ENCODE measurements at regions not wholly inside any gene's neighbourhood (a gene's known extent, or its start where the extent isn't known, plus 50 kb on each side); places are given as distances from the start of the nearest gene placed in this dataset.
"Not testable (repeated sequence)": the region's sequence is repeated elsewhere in the genome, so short reads cannot be mapped to it uniquely, and the experiment has no call there.

DNA sequence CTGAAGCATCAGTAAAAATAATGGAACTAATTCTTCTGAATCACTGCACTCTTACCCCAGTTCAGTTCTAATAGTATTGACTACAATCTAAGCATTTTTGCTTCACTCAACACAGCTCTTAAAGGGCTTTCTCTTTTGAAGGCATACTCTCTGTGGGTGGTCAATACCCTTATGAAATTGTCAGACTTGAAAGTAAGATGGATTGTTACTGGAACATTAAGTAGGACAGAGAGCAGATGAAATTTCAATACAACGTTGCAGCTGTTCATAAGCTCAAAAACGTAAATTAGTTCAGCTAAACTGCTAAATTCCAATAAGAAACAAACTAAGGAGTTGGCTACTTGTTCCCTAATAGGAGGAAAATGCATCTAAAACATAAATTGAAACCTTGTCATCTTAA lies 352.3 kb upstream of the TENM3 start:
- no peak overlapping the region for H3K4me3 ChIP-seq (ENCODE audit: low read depth, low read length)
- no peak for DNase-seq (ENCODE audit: low read depth)
- TF ChIP-seq, protein P1, sequence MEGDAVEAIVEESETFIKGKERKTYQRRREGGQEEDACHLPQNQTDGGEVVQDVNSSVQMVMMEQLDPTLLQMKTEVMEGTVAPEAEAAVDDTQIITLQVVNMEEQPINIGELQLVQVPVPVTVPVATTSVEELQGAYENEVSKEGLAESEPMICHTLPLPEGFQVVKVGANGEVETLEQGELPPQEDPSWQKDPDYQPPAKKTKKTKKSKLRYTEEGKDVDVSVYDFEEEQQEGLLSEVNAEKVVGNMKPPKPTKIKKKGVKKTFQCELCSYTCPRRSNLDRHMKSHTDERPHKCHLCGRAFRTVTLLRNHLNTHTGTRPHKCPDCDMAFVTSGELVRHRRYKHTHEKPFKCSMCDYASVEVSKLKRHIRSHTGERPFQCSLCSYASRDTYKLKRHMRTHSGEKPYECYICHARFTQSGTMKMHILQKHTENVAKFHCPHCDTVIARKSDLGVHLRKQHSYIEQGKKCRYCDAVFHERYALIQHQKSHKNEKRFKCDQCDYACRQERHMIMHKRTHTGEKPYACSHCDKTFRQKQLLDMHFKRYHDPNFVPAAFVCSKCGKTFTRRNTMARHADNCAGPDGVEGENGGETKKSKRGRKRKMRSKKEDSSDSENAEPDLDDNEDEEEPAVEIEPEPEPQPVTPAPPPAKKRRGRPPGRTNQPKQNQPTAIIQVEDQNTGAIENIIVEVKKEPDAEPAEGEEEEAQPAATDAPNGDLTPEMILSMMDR (IDR thresholded peaks at IDR 0.05; ENCODE audit: insufficient read depth, low read depth, low read length) = no peak

DNA sequence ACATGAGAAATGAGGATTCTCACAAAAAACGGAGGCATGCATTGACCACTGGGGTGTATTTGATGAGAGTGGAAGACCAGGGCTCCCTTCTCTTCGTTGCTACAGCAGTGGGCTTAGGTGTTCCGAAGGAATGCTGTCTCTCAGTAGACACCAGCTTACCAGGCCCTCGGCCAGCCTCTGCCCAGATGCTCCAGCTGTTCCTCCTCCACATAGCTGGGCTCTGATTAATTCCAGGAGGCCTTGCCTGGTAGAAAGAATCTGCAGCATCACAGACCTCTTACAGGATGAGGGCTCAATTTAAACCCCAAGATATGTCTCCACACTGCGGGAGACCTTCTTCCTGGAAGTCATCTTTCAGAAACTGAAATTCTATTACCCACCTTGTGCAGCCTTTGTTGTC lies 346.6 kb upstream of the TENM3 start:
- DNase-seq (ENCODE audit: low read depth) = no peak
- TF ChIP-seq, protein P1 (IDR thresholded peaks at IDR 0.05; ENCODE audit: insufficient read depth, low read depth, low read length) = no peak
- H3K4me3 ChIP-seq (ENCODE audit: low read depth, low read length) = no peak overlapping the region

DNA sequence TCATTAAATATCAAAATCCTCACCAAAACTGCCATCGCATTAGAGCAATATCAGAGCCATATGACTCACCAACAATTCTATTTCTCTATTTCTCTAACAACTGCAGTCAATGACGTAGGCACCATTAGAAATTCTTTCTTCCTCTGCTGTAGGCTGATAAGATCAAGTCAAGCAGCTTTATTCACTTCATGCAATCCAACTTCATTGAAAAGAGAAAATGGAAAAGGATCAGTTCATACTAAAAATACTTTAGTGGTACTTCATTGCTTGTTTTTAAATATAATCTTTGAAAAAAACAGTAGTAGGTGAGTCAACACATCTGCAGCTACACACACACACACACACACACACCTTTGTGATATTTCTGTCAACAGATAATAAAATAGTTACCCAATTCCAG lies 345.3 kb upstream of the TENM3 start:
- H3K4me3 ChIP-seq (ENCODE audit: low read depth, low read length) = no peak overlapping the region
- peak; percentile 52 for DNase-seq (ENCODE audit: low read depth)
- TF ChIP-seq, protein P1 (IDR thresholded peaks at IDR 0.05; ENCODE audit: insufficient read depth, low read depth, low read length) = no peak

DNA sequence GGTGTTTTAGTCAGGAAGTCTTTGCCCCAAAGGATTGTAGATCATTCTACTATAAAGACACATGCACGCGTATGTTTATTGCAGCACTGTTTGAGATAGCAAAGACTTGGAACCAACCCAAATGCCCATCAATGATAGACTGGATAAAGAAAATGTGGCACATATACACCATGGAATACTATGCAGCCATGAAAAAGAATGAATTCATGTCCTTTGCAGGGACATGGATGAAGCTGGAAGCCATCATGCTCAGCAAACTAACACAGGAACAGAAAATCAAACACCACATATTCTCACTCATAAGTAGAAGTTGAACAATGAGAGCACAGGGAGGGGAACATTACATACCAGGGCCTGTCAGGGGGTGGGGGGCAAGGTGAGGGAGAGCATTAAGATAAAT lies 340.8 kb upstream of the TENM3 start:
- not testable (repeated sequence) for DNase-seq (ENCODE audit: low read depth); H3K4me3 ChIP-seq (ENCODE audit: low read depth, low read length)

DNA sequence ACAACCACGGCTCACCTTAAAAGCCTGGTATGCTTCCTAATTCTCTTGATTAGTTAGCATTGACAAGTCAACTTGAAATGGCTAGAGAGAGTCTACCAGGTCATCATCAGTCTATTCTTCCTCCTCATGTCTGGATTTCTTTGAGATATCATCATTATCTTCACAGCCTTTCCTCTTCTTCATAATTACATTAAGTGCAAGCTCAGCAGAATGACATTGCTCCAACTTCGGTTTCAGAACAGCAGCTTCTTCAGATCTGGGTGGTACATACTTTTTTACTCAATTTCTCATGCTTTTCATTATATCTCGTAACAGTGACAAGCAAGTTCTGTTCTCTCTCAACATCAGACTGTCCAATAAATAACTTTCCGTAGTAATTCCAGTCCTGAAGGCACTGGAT lies 337.5 kb upstream of the TENM3 start:
- no peak overlapping the region for H3K4me3 ChIP-seq (ENCODE audit: low read depth, low read length)
- TF ChIP-seq, protein P1 (IDR thresholded peaks at IDR 0.05; ENCODE audit: insufficient read depth, low read depth, low read length) = no peak
- no peak for DNase-seq (ENCODE audit: low read depth)

DNA sequence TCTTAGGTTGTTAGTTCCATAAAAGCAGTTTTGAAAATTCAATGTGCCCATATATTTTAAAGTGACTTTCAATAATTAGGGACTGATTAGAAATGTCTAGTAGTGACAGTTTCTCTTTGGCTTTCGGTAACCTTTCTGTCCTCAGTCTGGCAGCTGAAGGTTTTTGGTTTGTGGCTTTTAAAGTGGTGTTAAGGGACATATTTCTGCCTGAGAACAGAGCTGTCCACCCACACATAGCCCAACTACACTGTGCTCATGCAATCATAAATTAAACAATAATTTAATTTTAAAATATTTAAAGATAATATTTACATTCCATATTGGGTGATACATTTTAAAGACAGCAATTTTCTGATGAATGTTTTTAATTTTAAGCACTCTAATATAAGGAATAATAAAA lies 335.0 kb upstream of the TENM3 start:
- H3K4me3 ChIP-seq (ENCODE audit: low read depth, low read length) = no peak overlapping the region
- TF ChIP-seq, protein P1 (IDR thresholded peaks at IDR 0.05; ENCODE audit: insufficient read depth, low read depth, low read length) = no peak
- no peak for DNase-seq (ENCODE audit: low read depth)

DNA sequence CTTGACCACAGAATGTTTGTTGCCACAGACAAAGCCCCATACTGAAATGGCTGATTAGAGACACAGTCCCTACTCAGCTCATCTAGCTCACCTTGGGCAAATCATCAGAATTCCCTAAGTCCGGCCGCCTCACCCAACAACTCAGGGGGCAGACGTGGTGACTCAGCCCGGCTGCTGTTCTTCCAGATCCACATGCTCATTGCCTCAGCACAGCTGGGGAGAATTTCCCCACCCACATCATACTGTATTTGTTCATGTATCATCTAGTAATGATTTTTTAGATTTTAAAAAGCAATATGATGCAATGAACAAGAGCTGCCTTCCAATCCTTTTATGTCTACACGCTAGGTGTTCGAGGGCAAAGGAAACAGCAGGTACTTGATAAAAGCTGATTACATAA lies 333.8 kb upstream of the TENM3 start:
- peak; percentile 11 for DNase-seq (ENCODE audit: low read depth)
- H3K4me3 ChIP-seq (ENCODE audit: low read depth, low read length) = no peak overlapping the region
- TF ChIP-seq, protein P1 (IDR thresholded peaks at IDR 0.05; ENCODE audit: insufficient read depth, low read depth, low read length) = no peak
